MM.1S (cell line): ENCODE measurements at regions not wholly inside any gene's neighbourhood (a gene's known extent, or its start where the extent isn't known, plus 50 kb on each side); places are given as distances from the start of the nearest gene placed in this dataset.
A peak's percentile ranks its signal among the peaks of the same experiment; 100 is the strongest.

ENCODE experiments used
- DNase-seq: peaks from one replicate; pipeline ENCODE4 v3.0.0-alpha.2; 2015
- H2AFZ ChIP-seq: fragments of 300-600 bp; sonication (generic); 2 replicates; pipeline ENCODE4 v1.6.0; 2016; ENCODE audit warnings: antibody characterized with exemption, low read length
- H3F3A ChIP-seq: fragments of 300-600 bp; sonication (generic); 2 replicates; pipeline ENCODE4 v1.6.1; 2016; ENCODE audit warnings: mild to moderate bottlenecking, antibody characterized with exemption, low read length, moderate library complexity, mixed read lengths; ENCODE audit not compliant: insufficient read depth
- H3K27ac ChIP-seq: fragments of 300-600 bp; sonication (generic); 2 replicates; pipeline ENCODE4 v1.5.1; 2016; ENCODE audit warnings: mild to moderate bottlenecking, low read length
- H3K27me3 ChIP-seq: fragments of 300-600 bp; sonication (generic); replicated peaks from 2 replicates; pipeline ENCODE4 v1.6.0; 2016; ENCODE audit warnings: low read length; ENCODE audit not compliant: insufficient read depth
- H3K36me3 ChIP-seq: fragments of 300-600 bp; sonication (generic); replicated peaks from 2 replicates; pipeline ENCODE4 v1.6.1; 2016; ENCODE audit warnings: mild to moderate bottlenecking, low read length, mixed read lengths; ENCODE audit not compliant: insufficient read depth
- H3K4me1 ChIP-seq: fragments of 300-600 bp; sonication (generic); 2 replicates; pipeline ENCODE4 v1.6.1; 2016; ENCODE audit warnings: low read length, mixed read lengths
- H3K4me2 ChIP-seq: fragments of 300-600 bp; sonication (generic); 2 replicates; pipeline ENCODE4 v1.6.0; 2016; ENCODE audit warnings: low read depth, low read length
- H3K4me3 ChIP-seq: fragments of 300-600 bp; sonication (generic); 2 replicates; pipeline ENCODE4 v1.5.1; 2016; ENCODE audit warnings: low read length, mixed read lengths
- H3K79me2 ChIP-seq: fragments of 300-600 bp; sonication (generic); 2 replicates; pipeline ENCODE4 v1.6.1; 2016; ENCODE audit warnings: mixed run types, low read length, mixed read lengths
- H3K9ac ChIP-seq: fragments of 300-600 bp; sonication (generic); 2 replicates; pipeline ENCODE4 v1.6.1; 2016; ENCODE audit warnings: low read length, mixed read lengths
- H3K9me2 ChIP-seq: fragments of 300-600 bp; sonication (generic); replicated peaks from 2 replicates; pipeline ENCODE4 v1.6.1; 2016; ENCODE audit warnings: mild to moderate bottlenecking, low read length, mixed read lengths; ENCODE audit not compliant: insufficient read depth
- H3K9me3 ChIP-seq: fragments of 300-600 bp; sonication (generic); replicated peaks from 2 replicates; pipeline ENCODE4 v1.6.1; 2016; ENCODE audit warnings: mild to moderate bottlenecking, low read length, mixed read lengths; ENCODE audit not compliant: insufficient read depth
- H4K20me1 ChIP-seq: fragments of 300-600 bp; sonication (generic); 2 replicates; pipeline ENCODE4 v1.6.1; 2016; ENCODE audit warnings: mild to moderate bottlenecking, low read length, moderate library complexity, mixed read lengths; ENCODE audit not compliant: insufficient read depth
- EZH2 ChIP-seq: fragments of 300-600 bp; sonication (generic); optimal IDR thresholded peaks from 2 replicates; pipeline ENCODE3; 2017; ENCODE audit warnings: low read depth, mild to moderate bottlenecking, antibody characterized with exemption, low read length, mixed read lengths
- EZH2phosphoT487 ChIP-seq: fragments of 300-600 bp; sonication (generic); IDR thresholded peaks from 2 replicates; pipeline ENCODE4 v1.6.1; 2018; ENCODE audit warnings: antibody characterized with exemption, low read length
- TF ChIP-seq, protein P1 (sequence below): fragments of 300-600 bp; sonication (generic); IDR thresholded peaks from 2 replicates; pipeline ENCODE4 v1.5.1; 2016; ENCODE audit warnings: antibody characterized with exemption, low read length, mixed read lengths

DNA sequence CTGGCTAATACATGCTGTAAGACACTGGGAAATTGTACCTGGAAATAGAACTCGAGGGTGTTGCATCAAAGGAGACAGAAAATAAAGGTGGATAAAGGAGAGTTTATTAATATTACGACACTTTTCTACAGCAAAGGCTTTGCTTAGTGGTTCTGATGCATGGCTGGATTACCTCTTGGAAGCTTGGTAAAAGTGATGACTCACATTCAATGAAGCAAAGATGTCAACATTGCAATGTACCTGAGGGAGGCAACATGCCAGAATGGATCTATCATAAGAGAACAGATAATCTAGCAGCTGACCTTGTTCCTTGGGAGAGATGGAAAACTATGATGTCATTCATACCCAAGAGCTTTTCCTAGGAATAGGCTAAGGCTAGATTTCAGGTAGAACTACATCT is 735.1 kb upstream of the DIAPH2 start:
- Histone ChIP-seq H3K9me2 (no peaks in the 10 kb centered on the region), H3K27ac (no peak overlapping the region), H3K27me3 (no peaks in the 10 kb centered on the region), H3K36me3 (no peaks in the 10 kb centered on the region), H3K79me2 (no peaks in the 10 kb centered on the region), H4K20me1 (no peaks in the 10 kb centered on the region), H3K9ac (no peak overlapping the region), H3K4me2 (no peak overlapping the region), H3K4me1 (peaks cover 3% of the 10 kb centered on the region; the same call in 1 of the 2 replicates), H2AFZ (no peak overlapping the region), H3K4me3 (no peak overlapping the region), H3F3A (no peaks in the 10 kb centered on the region), H3K9me3 (no peaks in the 10 kb centered on the region)
- no peak for DNase-seq
- no peak for TF ChIP-seq EZH2phosphoT487
- TF ChIP-seq, protein P1, sequence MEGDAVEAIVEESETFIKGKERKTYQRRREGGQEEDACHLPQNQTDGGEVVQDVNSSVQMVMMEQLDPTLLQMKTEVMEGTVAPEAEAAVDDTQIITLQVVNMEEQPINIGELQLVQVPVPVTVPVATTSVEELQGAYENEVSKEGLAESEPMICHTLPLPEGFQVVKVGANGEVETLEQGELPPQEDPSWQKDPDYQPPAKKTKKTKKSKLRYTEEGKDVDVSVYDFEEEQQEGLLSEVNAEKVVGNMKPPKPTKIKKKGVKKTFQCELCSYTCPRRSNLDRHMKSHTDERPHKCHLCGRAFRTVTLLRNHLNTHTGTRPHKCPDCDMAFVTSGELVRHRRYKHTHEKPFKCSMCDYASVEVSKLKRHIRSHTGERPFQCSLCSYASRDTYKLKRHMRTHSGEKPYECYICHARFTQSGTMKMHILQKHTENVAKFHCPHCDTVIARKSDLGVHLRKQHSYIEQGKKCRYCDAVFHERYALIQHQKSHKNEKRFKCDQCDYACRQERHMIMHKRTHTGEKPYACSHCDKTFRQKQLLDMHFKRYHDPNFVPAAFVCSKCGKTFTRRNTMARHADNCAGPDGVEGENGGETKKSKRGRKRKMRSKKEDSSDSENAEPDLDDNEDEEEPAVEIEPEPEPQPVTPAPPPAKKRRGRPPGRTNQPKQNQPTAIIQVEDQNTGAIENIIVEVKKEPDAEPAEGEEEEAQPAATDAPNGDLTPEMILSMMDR = no peak
- no peak for TF ChIP-seq EZH2

DNA sequence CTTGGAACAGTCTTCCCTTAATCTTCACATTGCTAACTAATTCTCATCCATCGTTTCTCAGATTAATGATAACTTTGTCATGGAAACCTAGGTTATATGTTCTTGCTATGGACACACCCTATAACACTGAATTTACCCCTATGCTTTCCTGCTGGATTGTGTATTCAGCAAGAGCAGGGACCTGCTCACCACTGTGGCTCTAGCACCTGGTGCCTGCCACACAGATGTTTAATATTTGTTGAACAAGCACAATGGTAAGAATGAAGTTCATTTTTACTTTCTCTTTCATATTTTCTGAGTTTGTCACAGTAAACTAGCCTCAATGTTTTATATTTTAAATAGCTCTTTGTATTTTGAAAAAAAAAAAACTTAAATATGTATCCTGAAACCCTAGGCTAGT is 734.0 kb upstream of the DIAPH2 start:
- Histone ChIP-seq H2AFZ (peak overlapping the region; percentile 46), H4K20me1 (no peaks in the 10 kb centered on the region), H3K27me3 (no peaks in the 10 kb centered on the region), H3K9me3 (no peaks in the 10 kb centered on the region), H3K4me2 (peak overlapping the region; percentile 42; the same call in 1 of the 2 replicates), H3K27ac (0 out of 2 replicates have a peak overlapping the region, but pooled peaks have one; percentile 7), H3K9me2 (no peaks in the 10 kb centered on the region), H3K36me3 (no peaks in the 10 kb centered on the region), H3F3A (no peaks in the 10 kb centered on the region), H3K9ac (no peak overlapping the region), H3K4me1 (peaks cover 3% of the 10 kb centered on the region; the same call in 1 of the 2 replicates), H3K79me2 (no peaks in the 10 kb centered on the region), H3K4me3 (peak overlapping the region; percentile 29; the same call in 1 of the 2 replicates)
- DNase-seq = peak; percentile 76
- TF ChIP-seq, protein P1 = no peak
- TF ChIP-seq EZH2 (no peak), EZH2phosphoT487 (no peak)

DNA sequence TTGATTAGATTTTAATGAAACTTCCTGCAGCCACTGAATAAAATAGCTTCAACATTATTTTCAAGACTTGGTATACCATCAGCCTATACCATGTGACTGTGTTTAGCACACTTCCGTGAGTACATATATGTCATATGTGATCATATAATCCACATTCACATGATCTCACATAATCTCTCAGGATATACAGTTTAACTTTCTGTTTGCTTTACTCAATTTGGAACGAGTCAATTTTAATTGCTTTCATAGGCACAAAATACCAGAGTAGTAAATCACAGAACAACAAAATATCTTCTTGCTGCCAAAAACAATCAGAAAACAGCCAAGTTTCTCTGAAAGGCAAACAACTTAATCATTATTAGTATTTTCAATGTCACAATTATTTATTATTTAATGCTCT is 731.1 kb upstream of the DIAPH2 start:
- no peak for DNase-seq
- no peak overlapping the region for H3K4me3 ChIP-seq
- H3K9ac ChIP-seq = no peak overlapping the region
- no peak overlapping the region for H3K4me2 ChIP-seq
- no peaks in the 10 kb centered on the region for H3F3A ChIP-seq
- H2AFZ ChIP-seq = no peak overlapping the region
- no peaks in the 10 kb centered on the region for H3K36me3 ChIP-seq
- no peaks in the 10 kb centered on the region for H4K20me1 ChIP-seq
- no peak for TF ChIP-seq EZH2
- TF ChIP-seq EZH2phosphoT487 = no peak
- TF ChIP-seq, protein P1 = no peak
- peaks cover 3% of the 10 kb centered on the region; the same call in 1 of the 2 replicates for H3K4me1 ChIP-seq
- no peak overlapping the region for H3K27ac ChIP-seq
- H3K9me2 ChIP-seq = no peaks in the 10 kb centered on the region
- no peaks in the 10 kb centered on the region for H3K9me3 ChIP-seq
- H3K27me3 ChIP-seq = no peaks in the 10 kb centered on the region
- H3K79me2 ChIP-seq = no peaks in the 10 kb centered on the region
